SU-DHL-6 (cell line): ENCODE measurements at regions not wholly inside any gene's neighbourhood (a gene's known extent, or its start where the extent isn't known, plus 50 kb on each side); places are given as distances from the start of the nearest gene placed in this dataset.

Source experiments
- H2AFZ ChIP-seq: fragments of 200-600 bp; sonication (generic); 2 replicates; pipeline ENCODE4 v1.6.1; 2014; ENCODE audit warnings: low read depth, mild to moderate bottlenecking, moderate library complexity, mixed read lengths, antibody characterized with exemption, low read length; ENCODE audit not compliant: severe bottlenecking
- H3F3A ChIP-seq: fragments of 200-600 bp; shearing (Covaris generic); 2 replicates; pipeline ENCODE4 v1.6.0; 2016; ENCODE audit warnings: antibody characterized with exemption, mild to moderate bottlenecking; ENCODE audit not compliant: insufficient read depth
- H3K27ac ChIP-seq: fragments of 200-600 bp; sonication (generic); 2 replicates; pipeline ENCODE4 v1.5.1; 2016; ENCODE audit warnings: low read depth, mild to moderate bottlenecking, low read length, moderate library complexity, mixed read lengths
- H3K27me3 ChIP-seq: fragments of 200-600 bp; sonication (generic), shearing (Covaris generic); 2 replicates; pipeline ENCODE4 v1.6.0; 2014; ENCODE audit warnings: mild to moderate bottlenecking, low read length
- H3K36me3 ChIP-seq: fragments of 200-600 bp; sonication (generic); 2 replicates; pipeline ENCODE4 v1.6.1; 2014; ENCODE audit warnings: mild to moderate bottlenecking, low read length, mixed read lengths
- H3K4me2 ChIP-seq: fragments of 300-600, 200-600 bp; shearing (Covaris generic), sonication (generic); 2 replicates; pipeline ENCODE4 v1.6.0; 2014; ENCODE audit warnings: low read length, low read depth, mild to moderate bottlenecking; ENCODE audit not compliant: poor library complexity, severe bottlenecking
- H3K4me3 ChIP-seq: fragments of 200-600 bp; sonication (generic); 2 replicates; pipeline ENCODE4 v1.5.1; 2014; ENCODE audit warnings: antibody characterized with exemption, low read length, mild to moderate bottlenecking, mixed read lengths; ENCODE audit not compliant: insufficient read depth, poor library complexity, severe bottlenecking
- H3K79me2 ChIP-seq: fragments of 200-600 bp; sonication (generic); 2 replicates; pipeline ENCODE4 v1.6.1; 2014; ENCODE audit warnings: mild to moderate bottlenecking, low read length, moderate library complexity; ENCODE audit not compliant: insufficient read depth
- H3K9ac ChIP-seq: fragments of 200-600 bp; sonication (generic); 2 replicates; pipeline ENCODE4 v1.7.0; 2014; ENCODE audit warnings: mild to moderate bottlenecking, low read length
- H3K9me2 ChIP-seq: fragments of 200-600 bp; sonication (generic); replicated peaks from 2 replicates; pipeline ENCODE4 v1.6.1; 2014; ENCODE audit warnings: low read length; ENCODE audit not compliant: insufficient read depth
- H3K9me3 ChIP-seq: fragments of 200-600 bp; sonication (generic); 2 replicates; pipeline ENCODE4 v1.6.1; 2014; ENCODE audit warnings: low read length, mixed read lengths; ENCODE audit not compliant: insufficient read depth
- H4K20me1 ChIP-seq: fragments of 200-600 bp; sonication (generic); 2 replicates; pipeline ENCODE4 v1.6.1; 2014; ENCODE audit warnings: low read depth, mild to moderate bottlenecking, antibody characterized with exemption, low read length, moderate library complexity, mixed read lengths
- EZH2phosphoT487 ChIP-seq: fragments of 200-600 bp; sonication (generic), shearing (Covaris generic); conservative IDR thresholded peaks from 2 replicates; pipeline ENCODE4 v1.6.1; 2018; ENCODE audit warnings: mild to moderate bottlenecking, antibody characterized with exemption, low read length, moderate library complexity, mixed read lengths
- TF ChIP-seq, protein P1 (sequence below): fragments of 200-600 bp; sonication (generic); IDR thresholded peaks from one replicate; pipeline ENCODE4 v1.5.1; 2017; ENCODE audit warnings: antibody characterized with exemption, mild to moderate bottlenecking, low read length, moderate library complexity; ENCODE audit not compliant: insufficient read depth, poor library complexity, severe bottlenecking

DNA sequence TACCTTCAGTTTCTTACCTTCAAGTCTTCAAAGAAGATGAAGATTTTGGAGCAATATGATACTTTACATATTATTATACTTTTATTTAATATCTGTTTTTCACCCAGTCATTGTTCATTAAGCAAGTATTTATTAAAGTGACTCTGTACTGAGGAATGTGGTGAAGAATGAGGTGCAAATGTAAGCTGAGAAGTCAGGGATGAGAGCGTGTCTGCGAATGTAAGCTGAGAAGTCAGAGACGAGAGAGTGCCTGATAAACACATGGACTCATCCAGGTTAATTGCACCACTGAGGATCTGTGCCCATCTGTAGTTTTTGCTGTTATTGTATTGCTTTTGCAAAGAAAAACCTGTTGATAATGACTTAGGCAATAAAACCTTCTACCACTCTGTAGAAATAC is 211.9 kb upstream of the FAR2 start:
- H3K36me3 ChIP-seq: no peaks in the 10 kb centered on the region
- H3K4me2 ChIP-seq: no peak overlapping the region
- no peak overlapping the region for H3K9ac ChIP-seq
- TF ChIP-seq, protein P1, sequence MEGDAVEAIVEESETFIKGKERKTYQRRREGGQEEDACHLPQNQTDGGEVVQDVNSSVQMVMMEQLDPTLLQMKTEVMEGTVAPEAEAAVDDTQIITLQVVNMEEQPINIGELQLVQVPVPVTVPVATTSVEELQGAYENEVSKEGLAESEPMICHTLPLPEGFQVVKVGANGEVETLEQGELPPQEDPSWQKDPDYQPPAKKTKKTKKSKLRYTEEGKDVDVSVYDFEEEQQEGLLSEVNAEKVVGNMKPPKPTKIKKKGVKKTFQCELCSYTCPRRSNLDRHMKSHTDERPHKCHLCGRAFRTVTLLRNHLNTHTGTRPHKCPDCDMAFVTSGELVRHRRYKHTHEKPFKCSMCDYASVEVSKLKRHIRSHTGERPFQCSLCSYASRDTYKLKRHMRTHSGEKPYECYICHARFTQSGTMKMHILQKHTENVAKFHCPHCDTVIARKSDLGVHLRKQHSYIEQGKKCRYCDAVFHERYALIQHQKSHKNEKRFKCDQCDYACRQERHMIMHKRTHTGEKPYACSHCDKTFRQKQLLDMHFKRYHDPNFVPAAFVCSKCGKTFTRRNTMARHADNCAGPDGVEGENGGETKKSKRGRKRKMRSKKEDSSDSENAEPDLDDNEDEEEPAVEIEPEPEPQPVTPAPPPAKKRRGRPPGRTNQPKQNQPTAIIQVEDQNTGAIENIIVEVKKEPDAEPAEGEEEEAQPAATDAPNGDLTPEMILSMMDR: no peak
- TF ChIP-seq EZH2phosphoT487: no peak
- H3K27ac ChIP-seq: no peak overlapping the region
- H3K9me3 ChIP-seq: no peaks in the 10 kb centered on the region
- no peaks in the 10 kb centered on the region for H3F3A ChIP-seq
- no peak overlapping the region for H3K4me3 ChIP-seq
- no peak overlapping the region for H2AFZ ChIP-seq
- no peaks in the 10 kb centered on the region for H3K9me2 ChIP-seq
- no peaks in the 10 kb centered on the region for H4K20me1 ChIP-seq
- H3K27me3 ChIP-seq: no peaks in the 10 kb centered on the region
- H3K79me2 ChIP-seq: no peaks in the 10 kb centered on the region

DNA sequence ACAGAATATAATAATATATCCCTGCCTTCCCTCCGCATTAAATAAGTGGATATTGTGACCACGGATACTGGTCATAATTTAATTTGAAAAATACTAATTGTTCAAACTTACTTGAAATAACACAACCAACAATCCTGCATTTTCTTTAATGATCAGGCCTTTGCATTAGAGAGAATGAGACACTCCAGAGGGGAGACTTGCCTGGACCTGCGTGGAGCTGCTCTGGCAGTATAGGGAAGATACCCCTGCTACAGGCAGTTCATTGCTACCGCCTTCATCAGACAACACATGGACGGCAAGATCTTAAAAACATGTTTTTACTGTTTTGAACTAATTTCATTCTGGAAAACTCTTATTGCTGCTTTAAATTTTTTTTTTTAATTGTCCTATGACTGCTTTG is 211.0 kb upstream of the FAR2 start:
- no peaks in the 10 kb centered on the region for H4K20me1 ChIP-seq
- no peaks in the 10 kb centered on the region for H3F3A ChIP-seq
- TF ChIP-seq, protein P1: no peak
- TF ChIP-seq EZH2phosphoT487: no peak
- no peak overlapping the region for H2AFZ ChIP-seq
- no peaks in the 10 kb centered on the region for H3K27me3 ChIP-seq
- no peak overlapping the region for H3K4me3 ChIP-seq
- H3K9me2 ChIP-seq: no peaks in the 10 kb centered on the region
- no peaks in the 10 kb centered on the region for H3K36me3 ChIP-seq
- no peaks in the 10 kb centered on the region for H3K9me3 ChIP-seq
- no peak overlapping the region for H3K4me2 ChIP-seq
- H3K27ac ChIP-seq: no peak overlapping the region
- H3K9ac ChIP-seq: no peak overlapping the region
- no peaks in the 10 kb centered on the region for H3K79me2 ChIP-seq

DNA sequence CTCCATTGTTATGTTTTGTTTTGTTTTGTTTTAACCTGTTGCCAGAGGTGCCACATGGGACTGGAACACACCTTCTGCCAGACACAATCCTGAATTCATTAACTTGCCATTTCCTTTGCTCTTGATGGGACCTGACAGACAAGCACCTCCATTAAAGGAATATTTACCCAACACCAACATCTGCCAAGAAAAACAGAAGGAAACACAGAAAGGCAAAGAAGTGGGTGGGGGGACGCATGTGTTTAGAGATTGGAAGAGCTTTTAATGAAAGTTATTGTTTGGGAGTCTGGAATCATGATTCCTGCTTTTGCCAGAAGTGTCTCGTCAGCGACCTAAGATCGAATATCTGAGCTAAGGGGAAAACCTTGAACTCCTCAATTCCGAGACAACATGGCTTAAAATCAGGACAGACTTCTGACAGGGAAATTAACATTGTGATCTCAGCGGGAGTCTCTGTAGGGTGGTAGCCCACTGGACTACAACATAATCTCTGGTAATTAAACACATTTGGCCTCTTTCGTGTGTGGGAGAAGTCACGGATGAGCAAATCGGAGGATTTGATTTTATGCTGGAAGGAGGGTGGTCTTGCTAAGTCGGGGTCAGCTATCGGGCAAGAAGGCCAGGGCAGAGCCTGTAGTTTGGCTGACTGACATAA is 210.4 kb upstream of the FAR2 start:
- Histone ChIP-seq H2AFZ (no peak overlapping the region), H3K27ac (no peak overlapping the region), H3K79me2 (no peaks in the 10 kb centered on the region), H3K4me3 (no peak overlapping the region), H3K27me3 (no peaks in the 10 kb centered on the region), H4K20me1 (no peaks in the 10 kb centered on the region), H3K4me2 (no peak overlapping the region), H3K36me3 (no peaks in the 10 kb centered on the region), H3K9ac (no peak overlapping the region), H3K9me2 (no peaks in the 10 kb centered on the region), H3F3A (no peaks in the 10 kb centered on the region), H3K9me3 (no peaks in the 10 kb centered on the region)
- TF ChIP-seq, protein P1: no peak
- no peak for TF ChIP-seq EZH2phosphoT487
